ENCODE measurements at regions not wholly inside any gene's neighbourhood (a gene's known extent, or its start where the extent isn't known, plus 50 kb on each side); places are given as distances from the start of the nearest gene placed in this dataset.

GRCh38 chr11:70806461-70807194 lies 408.3 kb downstream of the CTTN start:
- TF ChIP-seq CTCF (IDR thresholded peaks at IDR 0.05; ENCODE audit: low read depth, low read length): no peak
- Histone ChIP-seq H3K36me3 (no peaks in the 10 kb centered on the region), H3K9me3 (no peaks in the 10 kb centered on the region), H3K4me3 (ENCODE audit: low read depth, low read length) (no peak overlapping the region), H3K4me1 (no peaks in the 10 kb centered on the region), H3K27me3 (no peaks in the 10 kb centered on the region; the same call in 1 of the 2 replicates)
- DNase-seq: no peak

- DNase-seq: no peak
Measured at GRCh38 chr11:70807195-70807543, 408.8 kb downstream of the CTTN start.

GRCh38 chr11:70808686-70809375 lies 410.5 kb downstream of the CTTN start:
- H3K4me3 ChIP-seq (ENCODE audit: low read depth, low read length): no peak overlapping the region
- no peaks in the 10 kb centered on the region for H3K9me3 ChIP-seq
- no peaks in the 10 kb centered on the region; the same call in 1 of the 2 replicates for H3K27me3 ChIP-seq
- no peak for TF ChIP-seq CTCF (IDR thresholded peaks at IDR 0.05; ENCODE audit: low read depth, low read length)
- DNase-seq: no peak
- H3K36me3 ChIP-seq: no peaks in the 10 kb centered on the region
- H3K4me1 ChIP-seq: no peaks in the 10 kb centered on the region

More at GRCh38 chr11:70807195-70807543, 408.8 kb downstream of the CTTN start:
- Histone ChIP-seq H3K36me3 (no peaks in the 10 kb centered on the region), H3K9me3 (no peaks in the 10 kb centered on the region), H3K27me3 (no peaks in the 10 kb centered on the region; the same call in 1 of the 2 replicates), H3K4me1 (no peaks in the 10 kb centered on the region), H3K4me3 (ENCODE audit: low read depth, low read length) (no peak overlapping the region)
- no peak for TF ChIP-seq CTCF (IDR thresholded peaks at IDR 0.05; ENCODE audit: low read depth, low read length)

GRCh38 chr11:70810133-70810532 lies 411.8 kb downstream of the CTTN start:
- DNase-seq: no peak
- Histone ChIP-seq H3K27me3 (no peaks in the 10 kb centered on the region; the same call in 1 of the 2 replicates), H3K36me3 (no peaks in the 10 kb centered on the region), H3K4me1 (no peaks in the 10 kb centered on the region), H3K4me3 (ENCODE audit: low read depth, low read length) (no peak overlapping the region), H3K9me3 (no peaks in the 10 kb centered on the region)
- TF ChIP-seq CTCF (IDR thresholded peaks at IDR 0.05; ENCODE audit: low read depth, low read length): no peak

GRCh38 chr11:70810681-70811080 lies 412.4 kb downstream of the CTTN start:
- TF ChIP-seq CTCF (IDR thresholded peaks at IDR 0.05; ENCODE audit: low read depth, low read length): no peak

GRCh38 chr11:70811483-70811882 lies 413.2 kb downstream of the CTTN start:
- H3K27me3 ChIP-seq: no peaks in the 10 kb centered on the region; the same call in 1 of the 2 replicates
- no peaks in the 10 kb centered on the region for H3K36me3 ChIP-seq
- no peak overlapping the region for H3K4me3 ChIP-seq (ENCODE audit: low read depth, low read length)
- TF ChIP-seq CTCF (IDR thresholded peaks at IDR 0.05; ENCODE audit: low read depth, low read length): no peak
- no peak for DNase-seq
- H3K9me3 ChIP-seq: no peaks in the 10 kb centered on the region
- H3K4me1 ChIP-seq: no peaks in the 10 kb centered on the region

More at GRCh38 chr11:70810681-70811080, 412.4 kb downstream of the CTTN start:
- no peaks in the 10 kb centered on the region for H3K36me3 ChIP-seq
- no peaks in the 10 kb centered on the region for H3K9me3 ChIP-seq
- no peak overlapping the region for H3K4me3 ChIP-seq (ENCODE audit: low read depth, low read length)
- no peak for DNase-seq
- H3K4me1 ChIP-seq: no peaks in the 10 kb centered on the region
- no peaks in the 10 kb centered on the region; the same call in 1 of the 2 replicates for H3K27me3 ChIP-seq

All from BE2C (cell line).